HFFc6 (cell line): ENCODE measurements at regions not wholly inside any gene's neighbourhood (a gene's known extent, or its start where the extent isn't known, plus 50 kb on each side); places are given as distances from the start of the nearest gene placed in this dataset.

Experiments used
- DNase-seq: peaks from one replicate; pipeline ENCODE4 v3.0.0-alpha.2; 2018
- H3K27ac Mint-ChIP-seq: 2 replicates; pipeline ENCODE4 v1.8.0; 2020; ENCODE audit warnings: mild to moderate bottlenecking, mixed read lengths
- H3K27me3 Mint-ChIP-seq: 2 replicates; pipeline ENCODE4 v1.8.0; 2021; ENCODE audit warnings: mild to moderate bottlenecking, moderate library complexity, mixed read lengths; ENCODE audit not compliant: insufficient read depth
- H3K36me3 Mint-ChIP-seq: 2 replicates; pipeline ENCODE4 v1.8.0; 2021; ENCODE audit warnings: low read depth, mixed read lengths
- H3K4me1 Mint-ChIP-seq: 2 replicates; pipeline ENCODE4 v1.8.0; 2020; ENCODE audit warnings: low read depth, mixed read lengths
- H3K4me3 Mint-ChIP-seq: 2 replicates; pipeline ENCODE4 v1.8.0; 2020; ENCODE audit warnings: mild to moderate bottlenecking, moderate library complexity, mixed read lengths
- H3K9me3 Mint-ChIP-seq: 2 replicates; pipeline ENCODE4 v1.8.0; 2020; ENCODE audit warnings: mild to moderate bottlenecking, mixed read lengths
- TF ChIP-seq, protein P1 (sequence below): fragments of 200-600 bp; sonication (generic); IDR thresholded peaks from 2 replicates; pipeline ENCODE4 v1.5.0; 2021; ENCODE audit warnings: antibody characterized with exemption, mild to moderate bottlenecking

GRCh38 chr17:22570144-22570845 lies 878.0 kb downstream of the KCNJ18 start:
- H3K4me3 Mint-ChIP-seq = no peak overlapping the region
- TF ChIP-seq, protein P1, sequence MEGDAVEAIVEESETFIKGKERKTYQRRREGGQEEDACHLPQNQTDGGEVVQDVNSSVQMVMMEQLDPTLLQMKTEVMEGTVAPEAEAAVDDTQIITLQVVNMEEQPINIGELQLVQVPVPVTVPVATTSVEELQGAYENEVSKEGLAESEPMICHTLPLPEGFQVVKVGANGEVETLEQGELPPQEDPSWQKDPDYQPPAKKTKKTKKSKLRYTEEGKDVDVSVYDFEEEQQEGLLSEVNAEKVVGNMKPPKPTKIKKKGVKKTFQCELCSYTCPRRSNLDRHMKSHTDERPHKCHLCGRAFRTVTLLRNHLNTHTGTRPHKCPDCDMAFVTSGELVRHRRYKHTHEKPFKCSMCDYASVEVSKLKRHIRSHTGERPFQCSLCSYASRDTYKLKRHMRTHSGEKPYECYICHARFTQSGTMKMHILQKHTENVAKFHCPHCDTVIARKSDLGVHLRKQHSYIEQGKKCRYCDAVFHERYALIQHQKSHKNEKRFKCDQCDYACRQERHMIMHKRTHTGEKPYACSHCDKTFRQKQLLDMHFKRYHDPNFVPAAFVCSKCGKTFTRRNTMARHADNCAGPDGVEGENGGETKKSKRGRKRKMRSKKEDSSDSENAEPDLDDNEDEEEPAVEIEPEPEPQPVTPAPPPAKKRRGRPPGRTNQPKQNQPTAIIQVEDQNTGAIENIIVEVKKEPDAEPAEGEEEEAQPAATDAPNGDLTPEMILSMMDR = no peak
- no peak overlapping the region for H3K27ac Mint-ChIP-seq
- no peaks in the 10 kb centered on the region for H3K27me3 Mint-ChIP-seq
- no peak for DNase-seq
- H3K4me1 Mint-ChIP-seq = no peaks in the 10 kb centered on the region
- H3K9me3 Mint-ChIP-seq = peaks cover 30% of the 10 kb centered on the region
- peaks cover 6% of the 10 kb centered on the region for H3K36me3 Mint-ChIP-seq

- no peak for DNase-seq
- TF ChIP-seq, protein P1 = no peak
- Mint-ChIP-seq H3K36me3 (no peaks in the 10 kb centered on the region), H3K4me1 (no peaks in the 10 kb centered on the region), H3K4me3 (no peak overlapping the region), H3K27me3 (no peaks in the 10 kb centered on the region), H3K27ac (no peak overlapping the region), H3K9me3 (no peaks in the 10 kb centered on the region; the same call in 1 of the 2 replicates)
Observed at GRCh38 chr17:22599322-22599721, 907.0 kb downstream of the KCNJ18 start.

GRCh38 chr17:22600644-22601298 lies 908.4 kb downstream of the KCNJ18 start:
- peak; percentile 19 for DNase-seq
- H3K4me3 Mint-ChIP-seq = no peak overlapping the region
- no peaks in the 10 kb centered on the region for H3K27me3 Mint-ChIP-seq
- H3K27ac Mint-ChIP-seq = no peak overlapping the region
- no peaks in the 10 kb centered on the region for H3K36me3 Mint-ChIP-seq
- no peaks in the 10 kb centered on the region; the same call in 1 of the 2 replicates for H3K9me3 Mint-ChIP-seq
- TF ChIP-seq, protein P1 = peak; percentile 74
- no peaks in the 10 kb centered on the region for H3K4me1 Mint-ChIP-seq
